CD14-positive monocyte (primary cell): ENCODE measurements at regions not wholly inside any gene's neighbourhood (a gene's known extent, or its start where the extent isn't known, plus 50 kb on each side); places are given as distances from the start of the nearest gene placed in this dataset.

Source experiments
- DNase-seq, 3 donors: peaks; one replicate each; pipeline ENCODE4 v3.0.0-alpha.2; 2011 to 2022
- H2AFZ ChIP-seq: 2 replicates; pipeline ENCODE4 v1.6.0; 2012; ENCODE audit warnings: mild to moderate bottlenecking, low read depth, low read length, inconsistent platforms; ENCODE audit not compliant: insufficient read depth, poor library complexity, severe bottlenecking
- H3K27ac ChIP-seq, 2 donors: 1 replicate in 1 of 2; 2 replicates in 1 of 2; pipeline ENCODE4 v1.5.1; 2012 to 2013; ENCODE audit warnings: low read length in 2 of 2, control low read depth in 1 of 2, inconsistent platforms in 1 of 2, low read depth in 1 of 2, mild to moderate bottlenecking in 1 of 2
- H3K27me3 ChIP-seq, 2 donors: one replicate each; pipeline versions ENCODE4 v1.6.0 to v1.6.1; 2011 to 2013; ENCODE audit warnings: low read length in 2 of 2; ENCODE audit not compliant: control insufficient read depth in 2 of 2, insufficient read depth in 2 of 2
- H3K36me3 ChIP-seq, 2 donors: replicated peaks in 1 of 2; 1 replicate in 1 of 2; 2 replicates in 1 of 2; pipeline versions ENCODE4 v1.5.1 to v1.6.1; 2012 to 2013; ENCODE audit warnings: low read length in 2 of 2, control low read depth in 1 of 2, inconsistent platforms in 1 of 2, mild to moderate bottlenecking in 1 of 2; ENCODE audit not compliant: insufficient read depth in 2 of 2, control insufficient read depth in 1 of 2
- H3K4me1 ChIP-seq, 2 donors: 1 replicate in 1 of 2; 2 replicates in 1 of 2; pipeline versions ENCODE4 v1.5.1 to v1.6.1; 2012 to 2013; ENCODE audit warnings: low read length in 2 of 2, control low read depth in 1 of 2, inconsistent platforms in 1 of 2, mild to moderate bottlenecking in 1 of 2, moderate library complexity in 1 of 2; ENCODE audit not compliant: insufficient read depth in 2 of 2, control insufficient read depth in 1 of 2
- H3K4me2 ChIP-seq: replicated peaks from 2 replicates; pipeline ENCODE3; 2012; ENCODE audit warnings: low read length, moderate library complexity, mild to moderate bottlenecking; ENCODE audit not compliant: poor library complexity, severe bottlenecking; ENCODE audit errors: extremely low read depth
- H3K4me3 ChIP-seq, 3 experiments: fragments of 200-600 bp in 1 of 3; sonication (generic) in 1 of 3; replicated peaks in 1 of 3; 1 replicate in 2 of 3; 2 replicates in 1 of 3; pipeline ENCODE4 v1.5.1; 2011 to 2013; ENCODE audit warnings: low read length in 3 of 3, mild to moderate bottlenecking in 3 of 3, control low read depth in 2 of 3, low read depth in 2 of 3, inconsistent platforms in 1 of 3, moderate library complexity in 1 of 3
- H3K79me2 ChIP-seq: 2 replicates; pipeline ENCODE4 v1.6.0; 2012; ENCODE audit warnings: mild to moderate bottlenecking, control low read depth, inconsistent platforms, low read length, moderate library complexity; ENCODE audit not compliant: insufficient read depth
- H3K9ac ChIP-seq: 2 replicates; pipeline ENCODE4 v1.6.0; 2017; ENCODE audit warnings: low read length, mild to moderate bottlenecking; ENCODE audit not compliant: insufficient read depth, poor library complexity, severe bottlenecking
- H3K9me3 ChIP-seq, 2 donors: replicated peaks in 1 of 2; 1 replicate in 1 of 2; 2 replicates in 1 of 2; pipeline versions ENCODE4 v1.5.1 to v1.6.1; 2012 to 2013; ENCODE audit warnings: low read length in 2 of 2, control low read depth in 1 of 2; ENCODE audit not compliant: control insufficient read depth in 1 of 2, insufficient read depth in 1 of 2
- H4K20me1 ChIP-seq: 2 replicates; pipeline ENCODE4 v1.6.0; 2012; ENCODE audit warnings: mild to moderate bottlenecking, low read length, control low read depth, moderate library complexity; ENCODE audit not compliant: insufficient read depth
- H3K27ac Mint-ChIP-seq, 7 donors: one replicate each; pipeline ENCODE4 v1.8.0; 2020; ENCODE audit warnings: mild to moderate bottlenecking in 7 of 7, mixed read lengths in 7 of 7, moderate library complexity in 6 of 7, inconsistent platforms in 2 of 7
- H3K27me3 Mint-ChIP-seq, 3 donors: one replicate each; pipeline ENCODE4 v1.8.0; 2021 to 2022; ENCODE audit warnings: low read depth in 3 of 3, mild to moderate bottlenecking in 3 of 3, mixed read lengths in 3 of 3, moderate library complexity in 3 of 3, inconsistent platforms in 1 of 3
- H3K36me3 Mint-ChIP-seq, 2 donors: one replicate each; pipeline ENCODE4 v1.8.0; 2020; ENCODE audit warnings: mixed read lengths in 2 of 2, inconsistent platforms in 1 of 2, mild to moderate bottlenecking in 1 of 2
- H3K4me1 Mint-ChIP-seq: one replicate; pipeline ENCODE4 v1.8.0; 2020; ENCODE audit warnings: mild to moderate bottlenecking, mixed read lengths
- H3K4me3 Mint-ChIP-seq, 2 donors: one replicate each; pipeline ENCODE4 v1.8.0; 2020; ENCODE audit warnings: mild to moderate bottlenecking in 2 of 2, mixed read lengths in 2 of 2, moderate library complexity in 1 of 2
- H3K9me3 Mint-ChIP-seq, 7 donors: one replicate each; pipeline ENCODE4 v1.8.0; 2020 to 2022; ENCODE audit warnings: mixed read lengths in 7 of 7, mild to moderate bottlenecking in 6 of 7, moderate library complexity in 6 of 7, inconsistent platforms in 2 of 7
- WGBS: methylation state at CpG from one replicate; pipeline ENCODE4 v1.1.5; 2013; ENCODE audit warnings: missing lambda C conversion rate; ENCODE audit not compliant: insufficient coverage; 5-methylcytosine and 5-hydroxymethylcytosine counted together
- intact Hi-C, 2 donors: fragments of 100-400 bp; cut with micrococcal nuclease; formaldehyde crosslinking; loops; one replicate each; pipeline versions ENCODE4 v1.15.0 to v1.15.1; 2023
- TF ChIP-seq, protein P1 (sequence below): fragments of 200-600 bp; IDR thresholded peaks from one replicate; pipeline ENCODE4 v1.8.0; 2022; ENCODE audit warnings: antibody characterized with exemption, mild to moderate bottlenecking

GRCh38 chr5:171612749-171613148, 172.9 kb upstream of the SMIM23 start:
- intact Hi-C loops = no loop called here
- Histone ChIP-seq H3K4me2 (no peak overlapping the region), H3K27me3 (no peaks in the 10 kb centered on the region), H3K9me3 (no peaks in the 10 kb centered on the region), H3K36me3 (no peaks in the 10 kb centered on the region), H2AFZ (no peak overlapping the region), H3K9ac (no peak overlapping the region), H3K4me1 (no peaks in the 10 kb centered on the region), H3K79me2 (no peaks in the 10 kb centered on the region), H3K4me3 (no peak overlapping the region), H4K20me1 (no peaks in the 10 kb centered on the region), H3K27ac (no peak overlapping the region)
- no peak overlapping the region for H3K4me3 Mint-ChIP-seq
- H3K36me3 Mint-ChIP-seq = no peaks in the 10 kb centered on the region
- peaks cover 5% of the 10 kb centered on the region for H3K4me1 Mint-ChIP-seq
- H3K27me3 Mint-ChIP-seq = peaks cover 1 to 3% (median 2%) of the 10 kb centered on the region in 3 donors
- no peak for DNase-seq
- H3K27ac Mint-ChIP-seq = no peak overlapping the region
- peaks cover 0 to 8% (median 2%) of the 10 kb centered on the region in 7 donors for H3K9me3 Mint-ChIP-seq
- 92% methylated on average over 4 of the region's 5 CpGs for WGBS
- TF ChIP-seq, protein P1, sequence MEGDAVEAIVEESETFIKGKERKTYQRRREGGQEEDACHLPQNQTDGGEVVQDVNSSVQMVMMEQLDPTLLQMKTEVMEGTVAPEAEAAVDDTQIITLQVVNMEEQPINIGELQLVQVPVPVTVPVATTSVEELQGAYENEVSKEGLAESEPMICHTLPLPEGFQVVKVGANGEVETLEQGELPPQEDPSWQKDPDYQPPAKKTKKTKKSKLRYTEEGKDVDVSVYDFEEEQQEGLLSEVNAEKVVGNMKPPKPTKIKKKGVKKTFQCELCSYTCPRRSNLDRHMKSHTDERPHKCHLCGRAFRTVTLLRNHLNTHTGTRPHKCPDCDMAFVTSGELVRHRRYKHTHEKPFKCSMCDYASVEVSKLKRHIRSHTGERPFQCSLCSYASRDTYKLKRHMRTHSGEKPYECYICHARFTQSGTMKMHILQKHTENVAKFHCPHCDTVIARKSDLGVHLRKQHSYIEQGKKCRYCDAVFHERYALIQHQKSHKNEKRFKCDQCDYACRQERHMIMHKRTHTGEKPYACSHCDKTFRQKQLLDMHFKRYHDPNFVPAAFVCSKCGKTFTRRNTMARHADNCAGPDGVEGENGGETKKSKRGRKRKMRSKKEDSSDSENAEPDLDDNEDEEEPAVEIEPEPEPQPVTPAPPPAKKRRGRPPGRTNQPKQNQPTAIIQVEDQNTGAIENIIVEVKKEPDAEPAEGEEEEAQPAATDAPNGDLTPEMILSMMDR = no peak

GRCh38 chr5:171614511-171614910, 171.1 kb upstream of the SMIM23 start:
- Histone ChIP-seq H3K27ac (no peak overlapping the region), H2AFZ (no peak overlapping the region), H3K9me3 (no peaks in the 10 kb centered on the region), H3K79me2 (no peaks in the 10 kb centered on the region), H4K20me1 (no peaks in the 10 kb centered on the region), H3K9ac (no peak overlapping the region), H3K4me3 (no peak overlapping the region), H3K4me2 (no peak overlapping the region), H3K4me1 (no peaks in the 10 kb centered on the region), H3K36me3 (no peaks in the 10 kb centered on the region), H3K27me3 (no peaks in the 10 kb centered on the region)
- no peak overlapping the region for H3K27ac Mint-ChIP-seq
- peaks cover 0 to 5% (median 2%) of the 10 kb centered on the region in 7 donors for H3K9me3 Mint-ChIP-seq
- no peak for DNase-seq
- WGBS = no CpG with 5 or more reads among the region's 5 CpGs
- intact Hi-C loops = no loop called here
- no peak overlapping the region for H3K4me3 Mint-ChIP-seq
- H3K36me3 Mint-ChIP-seq = no peaks in the 10 kb centered on the region
- peaks cover 5% of the 10 kb centered on the region for H3K4me1 Mint-ChIP-seq
- TF ChIP-seq, protein P1 = no peak
- peaks cover 1 to 3% (median 2%) of the 10 kb centered on the region in 3 donors for H3K27me3 Mint-ChIP-seq
